OCI-LY3 (cell line): ENCODE measurements at regions not wholly inside any gene's neighbourhood (a gene's known extent, or its start where the extent isn't known, plus 50 kb on each side); places are given as distances from the start of the nearest gene placed in this dataset.
"Not testable (repeated sequence)": the region's sequence is repeated elsewhere in the genome, so short reads cannot be mapped to it uniquely, and the experiment has no call there.

ENCODE experiments used
- H2AFZ ChIP-seq: fragments of 200-600, 300-600 bp; shearing (Covaris generic); 2 replicates; pipeline ENCODE4 v1.6.0; 2014; ENCODE audit warnings: antibody characterized with exemption, low read depth, low read length
- H3K27ac ChIP-seq: fragments of 200-600, 300-600 bp; sonication (generic); 2 replicates; pipeline ENCODE4 v1.5.1; 2014; ENCODE audit warnings: mild to moderate bottlenecking, low read length, moderate library complexity, mixed read lengths
- H3K27me3 ChIP-seq: fragments of 200-600, 300-600 bp; sonication (generic); 2 replicates; pipeline ENCODE4 v1.6.1; 2014; ENCODE audit warnings: low read depth, low read length, mixed read lengths
- H3K36me3 ChIP-seq: fragments of 200-600, 300-600 bp; sonication (generic); replicated peaks from 2 replicates; pipeline ENCODE3; 2014; ENCODE audit warnings: low read depth, low read length, mixed read lengths
- H3K4me1 ChIP-seq: fragments of 300-600, 200-600 bp; sonication (generic); 2 replicates; pipeline ENCODE4 v1.6.1; 2014; ENCODE audit warnings: low read length, mixed read lengths
- H3K4me2 ChIP-seq: fragments of 200-600, 300-600 bp; sonication (generic); 2 replicates; pipeline ENCODE4 v1.6.1; 2014; ENCODE audit warnings: low read length, mixed read lengths
- H3K4me3 ChIP-seq: fragments of 300-600, 200-600 bp; sonication (generic); 2 replicates; pipeline ENCODE4 v1.5.1; 2014; ENCODE audit warnings: antibody characterized with exemption, mild to moderate bottlenecking, low read length, moderate library complexity
- H3K79me2 ChIP-seq: fragments of 300-600, 200-600 bp; shearing (Covaris generic); 2 replicates; pipeline ENCODE4 v1.6.1; 2014; ENCODE audit warnings: mild to moderate bottlenecking, low read length, mixed read lengths
- H3K9ac ChIP-seq: fragments of 300-600, 200-600 bp; shearing (Covaris generic); 2 replicates; pipeline ENCODE4 v1.6.0; 2014; ENCODE audit warnings: mild to moderate bottlenecking, low read length, moderate library complexity
- H3K9me3 ChIP-seq: fragments of 200-600, 300-600 bp; shearing (Covaris generic); 2 replicates; pipeline ENCODE4 v1.6.1; 2014; ENCODE audit warnings: low read length, mixed read lengths; ENCODE audit not compliant: insufficient read depth
- H4K20me1 ChIP-seq: fragments of 200-600, 300-600 bp; sonication (generic); 2 replicates; pipeline ENCODE4 v1.6.1; 2016; ENCODE audit warnings: low read length, mixed read lengths; ENCODE audit not compliant: insufficient read depth
- CTCF ChIP-seq: fragments of 200-600, 300-600 bp; sonication (generic); IDR thresholded peaks from 2 replicates; pipeline ENCODE4 v1.5.1; 2014; ENCODE audit warnings: antibody characterized with exemption, low read length, low read depth
- EZH2phosphoT487 ChIP-seq: fragments of 200-600 bp; shearing (Covaris generic); IDR thresholded peaks from 2 replicates; pipeline ENCODE4 v1.6.1; 2018; ENCODE audit warnings: antibody characterized with exemption, mixed run types, low read depth

- Histone ChIP-seq H4K20me1 (no peaks in the 10 kb centered on the region), H3K27ac (no peak overlapping the region), H3K4me1 (no peaks in the 10 kb centered on the region), H3K4me3 (no peak overlapping the region), H3K4me2 (no peak overlapping the region), H3K9me3 (no peaks in the 10 kb centered on the region), H3K79me2 (no peaks in the 10 kb centered on the region), H3K36me3 (no peaks in the 10 kb centered on the region), H2AFZ (no peak overlapping the region), H3K27me3 (no peaks in the 10 kb centered on the region), H3K9ac (no peak overlapping the region)
- no peak for TF ChIP-seq CTCF
- TF ChIP-seq EZH2phosphoT487 = no peak
These were observed 411.4 kb upstream of the LMO3 start for GRCh38 chr12:17017402-17017801.

- TF ChIP-seq CTCF = no peak
- no peak for TF ChIP-seq EZH2phosphoT487
- Histone ChIP-seq H3K79me2 (no peaks in the 10 kb centered on the region), H3K4me2 (no peak overlapping the region), H4K20me1 (no peaks in the 10 kb centered on the region), H3K4me3 (no peak overlapping the region), H3K27me3 (no peaks in the 10 kb centered on the region), H3K9me3 (no peaks in the 10 kb centered on the region), H3K4me1 (no peaks in the 10 kb centered on the region), H2AFZ (no peak overlapping the region), H3K27ac (no peak overlapping the region), H3K36me3 (no peaks in the 10 kb centered on the region), H3K9ac (no peak overlapping the region)
These were observed 410.3 kb upstream of the LMO3 start for GRCh38 chr12:17016116-17016864.

- no peak for TF ChIP-seq CTCF
- TF ChIP-seq EZH2phosphoT487 = no peak
- H3K27ac ChIP-seq = no peak overlapping the region
- H3K4me3 ChIP-seq = no peak overlapping the region
- H3K27me3 ChIP-seq = no peaks in the 10 kb centered on the region
- H3K4me1 ChIP-seq = no peaks in the 10 kb centered on the region
- no peaks in the 10 kb centered on the region for H3K79me2 ChIP-seq
- H3K9me3 ChIP-seq = no peaks in the 10 kb centered on the region
- no peaks in the 10 kb centered on the region for H3K36me3 ChIP-seq
- H3K9ac ChIP-seq = no peak overlapping the region
- H3K4me2 ChIP-seq = no peak overlapping the region
- no peaks in the 10 kb centered on the region for H4K20me1 ChIP-seq
- no peak overlapping the region for H2AFZ ChIP-seq
These were observed 409.5 kb upstream of the LMO3 start for GRCh38 chr12:17015501-17015900.

GRCh38 chr12:17007442-17008040, 401.6 kb upstream of the LMO3 start:
- H3K9ac ChIP-seq, H3K4me2 ChIP-seq, H3K4me1 ChIP-seq, H3K27me3 ChIP-seq, H2AFZ ChIP-seq, H4K20me1 ChIP-seq, H3K79me2 ChIP-seq, H3K9me3 ChIP-seq, H3K27ac ChIP-seq, H3K4me3 ChIP-seq, H3K36me3 ChIP-seq: not testable (repeated sequence)

GRCh38 chr12:16998538-16998937, 392.6 kb upstream of the LMO3 start:
- not testable (repeated sequence) for H3K4me3 ChIP-seq, H3K4me1 ChIP-seq, H2AFZ ChIP-seq, H3K9ac ChIP-seq, H4K20me1 ChIP-seq, H3K27me3 ChIP-seq, H3K4me2 ChIP-seq, H3K27ac ChIP-seq, H3K9me3 ChIP-seq, H3K36me3 ChIP-seq, H3K79me2 ChIP-seq
